ENCODE measurements at regions not wholly inside any gene's neighbourhood (a gene's known extent, or its start where the extent isn't known, plus 50 kb on each side); places are given as distances from the start of the nearest gene placed in this dataset.

DNA sequence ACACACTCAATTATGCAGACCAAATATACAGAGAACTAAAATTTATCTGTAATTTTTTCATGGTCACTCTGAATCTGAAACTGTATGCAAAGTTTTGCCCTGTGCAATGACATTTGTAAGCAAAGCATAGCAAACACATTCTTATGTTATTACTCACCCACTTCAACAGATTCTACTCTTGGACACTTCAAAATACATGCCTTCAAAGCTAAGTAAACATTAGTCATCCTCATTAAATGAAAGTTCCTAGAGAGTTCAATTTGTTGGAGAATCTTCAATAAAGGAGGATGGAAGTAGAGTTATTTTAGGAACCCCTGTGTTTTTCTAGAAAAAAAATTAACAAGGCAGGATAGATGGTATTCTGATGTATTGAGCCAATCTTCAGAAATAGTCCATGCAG, 639.7 kb upstream of the C9orf72 start:
- no peak overlapping the region for H4K8ac ChIP-seq (ENCODE audit: low read depth in 2 of 2, low read length in 2 of 2)
- no peak overlapping the region for H3K4me3 ChIP-seq (ENCODE audit: insufficient read depth, low read depth, low read length)
- H3K4ac ChIP-seq (ENCODE audit: low read depth, low read length): no peak overlapping the region
- no peak overlapping the region for H3K9ac ChIP-seq (ENCODE audit: low read depth, low read length)
- H3K79me1 ChIP-seq (ENCODE audit: low read depth in 1 of 2, low read length in 2 of 2): no peaks in the 10 kb centered on the region
- in situ Hi-C loops (cut with MboI; ENCODE audit: low sequenced_read_pairs): no loop called here
- no peaks in the 10 kb centered on the region for H4K20me1 ChIP-seq (ENCODE audit: insufficient read depth, low read length)
- no peaks in the 10 kb centered on the region for H3K9me3 ChIP-seq (ENCODE audit: control insufficient read depth, insufficient read depth, low read length)
- TF ChIP-seq CEBPB (IDR thresholded peaks at IDR 0.05; ENCODE audit: low read depth, low read length) (no peak), FOS (IDR thresholded peaks at IDR 0.05; ENCODE audit: low read depth, low read length) (peak; percentile 65; the same call in 1 of the 2 replicates), SMC3 (IDR thresholded peaks at IDR 0.05; ENCODE audit: low read depth, low read length) (no peak), BHLHE40 (IDR thresholded peaks at IDR 0.05; ENCODE audit: low read depth, low read length) (no peak), CHD1 (IDR thresholded peaks at IDR 0.05; ENCODE audit: low read depth, low read length) (no peak), MAFK (IDR thresholded peaks at IDR 0.05; ENCODE audit: low read depth, low read length) (no peak)
- no peak overlapping the region for H3K56ac ChIP-seq (ENCODE audit: extremely low read depth, insufficient read depth, low read length)
- no peak overlapping the region for H3K23ac ChIP-seq (ENCODE audit: low read depth, low read length)
- H3K4me1 ChIP-seq (ENCODE audit: control insufficient read depth, insufficient read depth, low read length): no peaks in the 10 kb centered on the region
- ATAC-seq (ENCODE audit: low read depth) (no peak; the same call in 1 of the 2 replicates), DNase-seq (peak; percentile 56)
- H2BK5ac ChIP-seq (ENCODE audit: low read depth, low read length, poor library complexity, severe bottlenecking): no peak overlapping the region
- CTCF ChIA-PET: interaction anchor here (1.1 kb wide), 1 partner anchor 227 kb away, joined by 3 read pairs; no protein-coding TSS in a partner anchor
- H3K36me3 ChIP-seq (ENCODE audit: control insufficient read depth, insufficient read depth, low read length): no peaks in the 10 kb centered on the region
- no peaks in the 10 kb centered on the region for H3K9me1 ChIP-seq (ENCODE audit: insufficient read depth, low read length)
- no peak overlapping the region for H3K18ac ChIP-seq (ENCODE audit: low read depth, low read length)
- H3K27ac ChIP-seq (ENCODE audit: insufficient read depth, low read length): no peak overlapping the region
- intact Hi-C loops (cut with micrococcal nuclease): no loop called here
- no peak overlapping the region for H4K91ac ChIP-seq (ENCODE audit: insufficient read depth, low read depth, low read length)
- H2AK5ac ChIP-seq (ENCODE audit: low read depth, low read length): no peak overlapping the region
- H2AFZ ChIP-seq (replicated peaks; ENCODE audit: low read length, poor library complexity): no peak overlapping the region
- POLR2A ChIA-PET (ENCODE audit: unreplicated experiment): no interaction called here
- no peak overlapping the region for H2BK15ac ChIP-seq (ENCODE audit: low read depth, low read length)
- no peak overlapping the region for H2BK20ac ChIP-seq (ENCODE audit: low read depth, low read length)
- no peak overlapping the region for H3K14ac ChIP-seq (replicated peaks; ENCODE audit: low read depth, low read length)
- H2BK120ac ChIP-seq (ENCODE audit: low read depth, low read length): no peak overlapping the region
- no TSS peak for BruUV-seq (replicated peaks)
- H2AK9ac ChIP-seq (replicated peaks; ENCODE audit: low read depth, low read length, poor library complexity): no peak overlapping the region
- H4K5ac ChIP-seq (ENCODE audit: low read depth, low read length): no peak overlapping the region
- no peak overlapping the region for H3K4me2 ChIP-seq (ENCODE audit: low read depth, low read length)
- H3K27me3 ChIP-seq (ENCODE audit: control insufficient read depth, insufficient read depth, low read length): no peaks in the 10 kb centered on the region
- dilution Hi-C loops (cut with HindIII; ENCODE audit: low sequenced_read_pairs, unreplicated experiment): no loop called here
